HCT116 (cell line): ENCODE measurements at regions not wholly inside any gene's neighbourhood (a gene's known extent, or its start where the extent isn't known, plus 50 kb on each side); places are given as distances from the start of the nearest gene placed in this dataset.

Experiments
- ATAC-seq: fragments of 200-7000 bp; cut with Tn5 transposase; 2 replicates; pipeline ENCODE4 v1.9.1; 2020; ENCODE audit warnings: mild to moderate bottlenecking, moderate library complexity
- BruUV-seq: library from RNA; stranded (reverse); fragments of 400-500 nt; replicated peaks from 2 replicates; lab custom pipeline; 2021; lab: Mats Ljungman, UMichigan
- CTCF ChIA-PET: fragments of 300-600 bp; sonication (Branson Sonifier 250); formaldehyde crosslinking; loops from one replicate; lab custom pipeline; 2021; ENCODE audit warnings: antibody characterized with exemption; lab: Charles Lee
- POLR2A ChIA-PET: fragments of 300-600, 350-600 bp; sonication (Branson Sonifier 250); formaldehyde crosslinking; loops from one replicate; lab custom pipeline; 2021; ENCODE audit warnings: antibody characterized with exemption; lab: Charles Lee
- RAD21 ChIA-PET, 2 experiments: fragments of 300-600 bp; sonication (Branson Sonifier 250); formaldehyde crosslinking; loops; one replicate each; lab custom pipeline; 2023; ENCODE audit warnings: low total read pairs in 2 of 2; ENCODE audit not compliant: uncharacterized antibody in 2 of 2, unreplicated experiment in 2 of 2, low non-redundant PET in 1 of 2; lab: Charles Lee
- DNase-seq: peaks from one replicate; pipeline ENCODE4 v3.0.0-alpha.2; 2010; ENCODE audit warnings: low read depth, low spot score
- H2AFZ ChIP-seq: fragments of 200-600 bp; shearing (Covaris generic), sonication (generic); 2 replicates; pipeline ENCODE4 v1.6.1; 2017; ENCODE audit warnings: low read depth, mixed run types, mixed read lengths, antibody characterized with exemption, low read length; ENCODE audit not compliant: poor library complexity, severe bottlenecking
- H3K27ac ChIP-seq: 2 replicates; pipeline ENCODE4 v1.5.1; 2012; ENCODE audit warnings: low read depth, low read length
- H3K27me3 ChIP-seq: fragments of 200-600 bp; sonication (generic); 2 replicates; pipeline ENCODE4 v1.6.1; 2016; ENCODE audit warnings: mixed run types, low read length, mixed read lengths; ENCODE audit not compliant: insufficient read depth
- H3K36me3 ChIP-seq, 2 experiments: fragments of 200-500 bp in 1 of 2; fragments of 200-600 bp in 1 of 2; sonication (Bioruptor generic) in 1 of 2; sonication (generic) in 1 of 2; 2 replicates each; pipeline versions ENCODE4 v1.5.1 to v1.6.1; 2014 to 2016; ENCODE audit warnings: low read length in 2 of 2, inconsistent platforms in 1 of 2, mixed read lengths in 1 of 2, mixed run types in 1 of 2; ENCODE audit not compliant: insufficient read depth in 2 of 2, control insufficient read depth in 1 of 2
- H3K4me1 ChIP-seq, 2 experiments: fragments of 200-600 bp in 1 of 2; sonication (generic) in 1 of 2; 2 replicates each; pipeline versions ENCODE4 v1.5.1 to v1.6.1; 2012 to 2017; ENCODE audit warnings: low read length in 2 of 2, inconsistent platforms in 1 of 2, mild to moderate bottlenecking in 1 of 2, mixed read lengths in 1 of 2, mixed run types in 1 of 2, moderate library complexity in 1 of 2; ENCODE audit not compliant: insufficient read depth in 2 of 2, control insufficient read depth in 1 of 2
- H3K4me2 ChIP-seq: fragments of 200-600 bp; sonication (generic); 2 replicates; pipeline ENCODE4 v1.6.1; 2017; ENCODE audit warnings: mixed run types, low read length, mixed read lengths
- H3K4me3 ChIP-seq, 2 experiments: fragments of 200-600 bp in 1 of 2; sonication (generic) in 1 of 2; replicated peaks in 1 of 2; 2 replicates each; pipeline ENCODE4 v1.5.1; 2011 to 2016; ENCODE audit warnings: low read length in 2 of 2, control low read depth in 1 of 2, low read depth in 1 of 2, mild to moderate bottlenecking in 1 of 2, mixed read lengths in 1 of 2, mixed run types in 1 of 2
- H3K79me2 ChIP-seq: fragments of 200-600 bp; sonication (generic); 2 replicates; pipeline ENCODE4 v1.6.1; 2017; ENCODE audit warnings: mild to moderate bottlenecking, mixed run types, low read length, moderate library complexity, mixed read lengths; ENCODE audit not compliant: insufficient read depth
- H3K9ac ChIP-seq: fragments of 200-600 bp; sonication (generic); 2 replicates; pipeline ENCODE4 v1.6.1; 2016; ENCODE audit warnings: low read length, mixed read lengths
- H3K9me2 ChIP-seq: fragments of 200-600 bp; sonication (generic), shearing (Covaris generic); 2 replicates; pipeline ENCODE4 v1.6.1; 2017; ENCODE audit warnings: mixed run types, mild to moderate bottlenecking, moderate library complexity; ENCODE audit not compliant: insufficient read depth
- H3K9me3 ChIP-seq, 2 experiments: fragments of 200-500 bp in 1 of 2; fragments of 200-600 bp in 1 of 2; sonication (Bioruptor generic) in 1 of 2; sonication (generic) in 1 of 2; 2 replicates each; pipeline ENCODE4 v1.6.1; 2014 to 2017; ENCODE audit warnings: low read length in 2 of 2, mixed read lengths in 2 of 2, inconsistent platforms in 1 of 2, low read depth in 1 of 2, mild to moderate bottlenecking in 1 of 2, mixed run types in 1 of 2, moderate library complexity in 1 of 2; ENCODE audit not compliant: control insufficient read depth in 1 of 2, insufficient read depth in 1 of 2
- H4K20me1 ChIP-seq: fragments of 200-600 bp; sonication (generic), shearing (Covaris generic); 2 replicates; pipeline ENCODE4 v1.6.1; 2017; ENCODE audit warnings: mixed run types, mild to moderate bottlenecking, moderate library complexity; ENCODE audit not compliant: insufficient read depth
- CEBPB ChIP-seq: IDR thresholded peaks from 2 replicates; pipeline ENCODE4 v1.6.1; 2012; ENCODE audit warnings: low read depth
- POLR2AphosphoS5 ChIP-seq: IDR thresholded peaks from 2 replicates; pipeline ENCODE4 v1.6.1; 2011; ENCODE audit warnings: mild to moderate bottlenecking, low read depth, low read length, moderate library complexity
- RAD21 ChIP-seq: IDR thresholded peaks from 2 replicates; pipeline ENCODE4 v1.6.1; 2012; ENCODE audit warnings: low read depth, mild to moderate bottlenecking
- ZNF274 ChIP-seq: fragments of 200-500 bp; sonication (Bioruptor generic); IDR thresholded peaks from 2 replicates; pipeline ENCODE4 v1.6.1; 2014; ENCODE audit warnings: mild to moderate bottlenecking, low read depth, low read length, inconsistent platforms
- intact Hi-C: fragments of 100-400 bp; cut with micrococcal nuclease; formaldehyde crosslinking; loops from 2 replicates; pipeline ENCODE4 v1.10.0; 2022
- TF ChIP-seq, protein P1 (sequence below): IDR thresholded peaks from 2 replicates; pipeline ENCODE4 v1.6.1; 2012

DNA sequence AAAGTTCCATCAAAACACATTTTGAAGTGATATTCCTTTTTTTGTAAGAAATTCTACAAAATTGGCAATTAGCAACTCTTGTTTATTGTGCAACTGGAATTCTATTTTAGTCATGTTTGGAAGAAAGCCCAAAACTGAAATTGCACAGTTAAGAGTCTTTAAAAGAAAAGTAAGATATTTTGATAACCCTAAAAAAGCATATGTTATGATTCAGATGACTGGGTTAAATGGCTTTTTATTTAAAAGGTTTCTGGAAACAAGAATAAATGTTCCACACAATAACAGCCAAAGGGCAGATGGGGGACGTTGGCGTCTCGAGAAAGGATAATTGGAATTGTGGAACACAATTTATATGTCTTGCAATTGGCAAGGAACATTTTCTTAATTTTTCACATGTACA is 275.2 kb downstream of the CDH9 start:
- DNase-seq (no peak), ATAC-seq (no peak)
- Histone ChIP-seq H3K9ac (no peak overlapping the region), H3K4me2 (no peak overlapping the region), H4K20me1 (no peaks in the 10 kb centered on the region), H3K27me3 (no peaks in the 10 kb centered on the region), H3K9me3 (peaks cover 6 to 18% of the 10 kb centered on the region in 2 experiments; a peak in 2 of 4 replicates), H3K36me3 (no peaks in the 10 kb centered on the region), H2AFZ (no peak overlapping the region), H3K79me2 (no peaks in the 10 kb centered on the region), H3K27ac (no peak overlapping the region), H3K9me2 (no peaks in the 10 kb centered on the region), H3K4me1 (no peaks in the 10 kb centered on the region), H3K4me3 (no peak overlapping the region)
- RAD21 ChIA-PET: no interaction called here
- POLR2A ChIA-PET: no interaction called here
- no TSS peak for BruUV-seq
- intact Hi-C loops: no loop called here
- TF ChIP-seq POLR2AphosphoS5 (no peak), RAD21 (no peak), CEBPB (no peak)
- TF ChIP-seq, protein P1, sequence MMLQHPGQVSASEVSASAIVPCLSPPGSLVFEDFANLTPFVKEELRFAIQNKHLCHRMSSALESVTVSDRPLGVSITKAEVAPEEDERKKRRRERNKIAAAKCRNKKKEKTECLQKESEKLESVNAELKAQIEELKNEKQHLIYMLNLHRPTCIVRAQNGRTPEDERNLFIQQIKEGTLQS: no peak
- CTCF ChIA-PET: no interaction called here

DNA sequence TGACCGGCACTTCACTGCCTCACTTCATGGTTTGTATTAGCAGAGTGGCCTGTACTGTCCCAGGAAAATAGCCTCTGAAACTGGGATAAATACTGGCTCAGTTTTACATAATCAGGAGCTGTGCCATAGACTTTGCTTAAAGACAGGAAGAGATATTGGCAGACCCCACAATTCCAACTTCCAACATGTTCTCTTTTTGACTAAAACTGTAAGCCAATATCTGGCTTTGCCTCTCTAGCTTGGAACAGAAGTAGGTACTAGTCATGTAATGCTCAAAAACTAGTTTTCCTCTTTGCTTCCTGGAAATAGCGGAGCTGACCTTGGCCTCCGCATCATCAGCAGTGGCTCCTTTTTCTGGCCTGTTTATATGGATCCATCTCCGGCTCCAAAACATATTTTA is 276.9 kb downstream of the CDH9 start:
- Histone ChIP-seq H3K36me3 (no peaks in the 10 kb centered on the region), H3K27ac (no peak overlapping the region), H3K9me3 (peaks cover 6 to 11% of the 10 kb centered on the region in 2 experiments; a peak in 2 of 4 replicates), H3K27me3 (no peaks in the 10 kb centered on the region), H4K20me1 (no peaks in the 10 kb centered on the region), H3K9ac (no peak overlapping the region), H3K4me2 (no peak overlapping the region), H3K79me2 (no peaks in the 10 kb centered on the region), H3K4me1 (no peaks in the 10 kb centered on the region), H3K9me2 (no peaks in the 10 kb centered on the region), H3K4me3 (no peak overlapping the region), H2AFZ (no peak overlapping the region)
- no TSS peak for BruUV-seq
- POLR2A ChIA-PET: no interaction called here
- no peak for DNase-seq
- CTCF ChIA-PET: no interaction called here
- no peak for TF ChIP-seq ZNF274
- TF ChIP-seq POLR2AphosphoS5: no peak
- intact Hi-C loops: no loop called here
- RAD21 ChIA-PET: no interaction called here
- ATAC-seq: no peak
